ENCODE measurements at regions not wholly inside any gene's neighbourhood (a gene's known extent, or its start where the extent isn't known, plus 50 kb on each side); places are given as distances from the start of the nearest gene placed in this dataset.
"Not testable (repeated sequence)": the region's sequence is repeated elsewhere in the genome, so short reads cannot be mapped to it uniquely, and the experiment has no call there.

GRCh38 chr13:82058364-82058763 is 1717.4 kb upstream of the SPRY2 start:
- Histone ChIP-seq H3K4me1 (replicated peaks) (no peaks in the 10 kb centered on the region), H3K27me3 (replicated peaks) (no peaks in the 10 kb centered on the region), H3K4me3 (no peak overlapping the region), H3K27ac (no peak overlapping the region), H3K9me3 (replicated peaks) (peaks cover 1% of the 10 kb centered on the region; the same call in 1 of the 2 replicates), H3K36me3 (no peaks in the 10 kb centered on the region)
- no peak for DNase-seq (ENCODE audit: low read depth in 1 of 2, low spot score in 2 of 2)

- not testable (repeated sequence) for H3K36me3 ChIP-seq; H3K4me1 ChIP-seq (replicated peaks); H3K27me3 ChIP-seq (replicated peaks); H3K27ac ChIP-seq; H3K4me3 ChIP-seq; DNase-seq (ENCODE audit: low read depth in 1 of 2, low spot score in 2 of 2); H3K9me3 ChIP-seq (replicated peaks)
These were observed 1704.4 kb upstream of the SPRY2 start for GRCh38 chr13:82045316-82045715.

- H3K9me3 ChIP-seq (replicated peaks), result no peaks in the 10 kb centered on the region
- no peak overlapping the region for H3K27ac ChIP-seq
- DNase-seq (ENCODE audit: low read depth in 1 of 2, low spot score in 2 of 2), result no peak
- H3K27me3 ChIP-seq (replicated peaks), result no peaks in the 10 kb centered on the region
- no peak overlapping the region for H3K4me3 ChIP-seq
- H3K4me1 ChIP-seq (replicated peaks), result no peaks in the 10 kb centered on the region
- H3K36me3 ChIP-seq, result no peaks in the 10 kb centered on the region
These were observed 1695.7 kb upstream of the SPRY2 start for GRCh38 chr13:82036602-82037001.

GRCh38 chr13:82011355-82011754 is 1670.4 kb upstream of the SPRY2 start:
- H3K27ac ChIP-seq, result no peak overlapping the region
- H3K4me1 ChIP-seq (replicated peaks), result no peaks in the 10 kb centered on the region
- no peaks in the 10 kb centered on the region for H3K27me3 ChIP-seq (replicated peaks)
- peaks cover 9% of the 10 kb centered on the region for H3K9me3 ChIP-seq (replicated peaks)
- H3K4me3 ChIP-seq, result no peak overlapping the region
- no peaks in the 10 kb centered on the region for H3K36me3 ChIP-seq
- DNase-seq (ENCODE audit: low read depth in 1 of 2, low spot score in 2 of 2), result no peak

GRCh38 chr13:82010780-82011179 is 1669.9 kb upstream of the SPRY2 start:
- no peak overlapping the region for H3K27ac ChIP-seq
- no peaks in the 10 kb centered on the region for H3K4me1 ChIP-seq (replicated peaks)
- DNase-seq (ENCODE audit: low read depth in 1 of 2, low spot score in 2 of 2), result no peak
- H3K27me3 ChIP-seq (replicated peaks), result no peaks in the 10 kb centered on the region
- no peak overlapping the region for H3K4me3 ChIP-seq
- H3K36me3 ChIP-seq, result no peaks in the 10 kb centered on the region
- H3K9me3 ChIP-seq (replicated peaks), result peaks cover 9% of the 10 kb centered on the region

GRCh38 chr13:82002710-82003109 is 1661.8 kb upstream of the SPRY2 start:
- no peaks in the 10 kb centered on the region for H3K4me1 ChIP-seq (replicated peaks)

GRCh38 chr13:81995316-81995715 is 1654.4 kb upstream of the SPRY2 start:
- no peaks in the 10 kb centered on the region for H3K27me3 ChIP-seq (replicated peaks)
- H3K4me3 ChIP-seq, result no peak overlapping the region
- H3K4me1 ChIP-seq (replicated peaks), result no peaks in the 10 kb centered on the region
- DNase-seq (ENCODE audit: low read depth in 1 of 2, low spot score in 2 of 2), result no peak
- H3K27ac ChIP-seq, result no peak overlapping the region
- no peaks in the 10 kb centered on the region for H3K36me3 ChIP-seq
- H3K9me3 ChIP-seq (replicated peaks), result 0 out of 2 replicates have a peak, but pooled peaks cover 5% of the 10 kb centered on the region

More at GRCh38 chr13:82002710-82003109, 1661.8 kb upstream of the SPRY2 start:
- Histone ChIP-seq H3K9me3 (replicated peaks) (no peaks in the 10 kb centered on the region), H3K27me3 (replicated peaks) (no peaks in the 10 kb centered on the region), H3K27ac (no peak overlapping the region), H3K4me3 (no peak overlapping the region), H3K36me3 (no peaks in the 10 kb centered on the region)
- DNase-seq (ENCODE audit: low read depth in 1 of 2, low spot score in 2 of 2), result peak in 1 of 2 experiments; percentile 20

GRCh38 chr13:81990652-81991051 is 1649.7 kb upstream of the SPRY2 start:
- Histone ChIP-seq H3K4me3 (no peak overlapping the region), H3K9me3 (replicated peaks) (0 out of 2 replicates have a peak, but pooled peaks cover 5% of the 10 kb centered on the region), H3K27me3 (replicated peaks) (no peaks in the 10 kb centered on the region), H3K27ac (no peak overlapping the region), H3K36me3 (no peaks in the 10 kb centered on the region), H3K4me1 (replicated peaks) (no peaks in the 10 kb centered on the region)
- DNase-seq (ENCODE audit: low read depth in 1 of 2, low spot score in 2 of 2), result no peak

GRCh38 chr13:81988567-81988966 is 1647.6 kb upstream of the SPRY2 start:
- no peak for DNase-seq (ENCODE audit: low read depth in 1 of 2, low spot score in 2 of 2)
- Histone ChIP-seq H3K27me3 (replicated peaks) (no peaks in the 10 kb centered on the region), H3K27ac (no peak overlapping the region), H3K4me3 (no peak overlapping the region), H3K9me3 (replicated peaks) (0 out of 2 replicates have a peak, but pooled peaks cover 5% of the 10 kb centered on the region), H3K36me3 (no peaks in the 10 kb centered on the region), H3K4me1 (replicated peaks) (no peaks in the 10 kb centered on the region)

GRCh38 chr13:81987677-81988357 is 1646.9 kb upstream of the SPRY2 start:
- no peak overlapping the region for H3K4me3 ChIP-seq
- DNase-seq (ENCODE audit: low read depth in 1 of 2, low spot score in 2 of 2), result no peak
- no peaks in the 10 kb centered on the region for H3K4me1 ChIP-seq (replicated peaks)
- H3K27me3 ChIP-seq (replicated peaks), result no peaks in the 10 kb centered on the region
- H3K27ac ChIP-seq, result no peak overlapping the region
- H3K36me3 ChIP-seq, result no peaks in the 10 kb centered on the region
- H3K9me3 ChIP-seq (replicated peaks), result peaks cover 8% of the 10 kb centered on the region; the same call in 1 of the 2 replicates

GRCh38 chr13:81987159-81987558 is 1646.2 kb upstream of the SPRY2 start:
- Histone ChIP-seq H3K4me3 (no peak overlapping the region), H3K4me1 (replicated peaks) (no peaks in the 10 kb centered on the region), H3K27me3 (replicated peaks) (no peaks in the 10 kb centered on the region), H3K36me3 (no peaks in the 10 kb centered on the region), H3K9me3 (replicated peaks) (peaks cover 15% of the 10 kb centered on the region; the same call in 1 of the 2 replicates), H3K27ac (no peak overlapping the region)
- DNase-seq (ENCODE audit: low read depth in 1 of 2, low spot score in 2 of 2), result no peak

- Histone ChIP-seq H3K27ac (no peak overlapping the region), H3K9me3 (replicated peaks) (peaks cover 21% of the 10 kb centered on the region), H3K4me3 (no peak overlapping the region), H3K4me1 (replicated peaks) (no peaks in the 10 kb centered on the region), H3K36me3 (no peaks in the 10 kb centered on the region), H3K27me3 (replicated peaks) (no peaks in the 10 kb centered on the region)
- no peak for DNase-seq (ENCODE audit: low read depth in 1 of 2, low spot score in 2 of 2)
These were observed 1645.4 kb upstream of the SPRY2 start for GRCh38 chr13:81986308-81986707.

- Histone ChIP-seq H3K27me3 (replicated peaks) (no peaks in the 10 kb centered on the region), H3K9me3 (replicated peaks) (peaks cover 4% of the 10 kb centered on the region; the same call in 1 of the 2 replicates), H3K4me3 (no peak overlapping the region), H3K4me1 (replicated peaks) (no peaks in the 10 kb centered on the region), H3K27ac (no peak overlapping the region), H3K36me3 (no peaks in the 10 kb centered on the region)
- no peak for DNase-seq (ENCODE audit: low read depth in 1 of 2, low spot score in 2 of 2)
These were observed 1616.2 kb upstream of the SPRY2 start for GRCh38 chr13:81957121-81957520.

GRCh38 chr13:81929988-81930387 is 1589.1 kb upstream of the SPRY2 start:
- DNase-seq (ENCODE audit: low read depth in 1 of 2, low spot score in 2 of 2), result no peak
- no peaks in the 10 kb centered on the region for H3K9me3 ChIP-seq (replicated peaks)
- no peak overlapping the region for H3K27ac ChIP-seq
- no peaks in the 10 kb centered on the region for H3K4me1 ChIP-seq (replicated peaks)
- H3K36me3 ChIP-seq, result no peaks in the 10 kb centered on the region
- no peak overlapping the region for H3K4me3 ChIP-seq
- H3K27me3 ChIP-seq (replicated peaks), result no peaks in the 10 kb centered on the region; the same call in 1 of the 2 replicates

GRCh38 chr13:81927347-81927746 is 1586.4 kb upstream of the SPRY2 start:
- H3K4me1 ChIP-seq (replicated peaks), result no peaks in the 10 kb centered on the region
- no peaks in the 10 kb centered on the region for H3K36me3 ChIP-seq
- H3K9me3 ChIP-seq (replicated peaks), result no peaks in the 10 kb centered on the region
- no peak overlapping the region for H3K4me3 ChIP-seq
- no peaks in the 10 kb centered on the region for H3K27me3 ChIP-seq (replicated peaks)
- no peak overlapping the region for H3K27ac ChIP-seq
- no peak for DNase-seq (ENCODE audit: low read depth in 1 of 2, low spot score in 2 of 2)
